IPS-15b (cell line): ENCODE measurements at regions not wholly inside any gene's neighbourhood (a gene's known extent, or its start where the extent isn't known, plus 50 kb on each side); places are given as distances from the start of the nearest gene placed in this dataset.

Experiments
- H3K27me3 ChIP-seq: one replicate; pipeline ENCODE4 v1.6.1; 2013; ENCODE audit warnings: low read length; ENCODE audit not compliant: control insufficient read depth, insufficient read depth
- H3K36me3 ChIP-seq: one replicate; pipeline ENCODE4 v1.6.1; 2013; ENCODE audit warnings: low read length; ENCODE audit not compliant: control insufficient read depth, insufficient read depth
- H3K4me1 ChIP-seq: one replicate; pipeline ENCODE4 v1.6.1; 2013; ENCODE audit warnings: mild to moderate bottlenecking, low read length; ENCODE audit not compliant: control insufficient read depth, insufficient read depth
- H3K4me3 ChIP-seq: one replicate; pipeline ENCODE4 v1.5.1; 2013; ENCODE audit warnings: low read depth, low read length
- H3K9ac ChIP-seq: one replicate; pipeline ENCODE4 v1.6.1; 2013; ENCODE audit warnings: low read depth, mild to moderate bottlenecking, low read length
- H3K9me3 ChIP-seq: one replicate; pipeline ENCODE4 v1.6.1; 2013; ENCODE audit warnings: mild to moderate bottlenecking, low read length; ENCODE audit not compliant: control insufficient read depth, insufficient read depth

GRCh38 chr14:54133896-54134295, 177.3 kb upstream of the BMP4 start:
- no peak overlapping the region for H3K4me3 ChIP-seq

GRCh38 chr14:54135804-54136280, 179.2 kb upstream of the BMP4 start:
- peaks cover 2% of the 10 kb centered on the region for H3K27me3 ChIP-seq
- H3K4me1 ChIP-seq, result peaks cover 4% of the 10 kb centered on the region
- no peaks in the 10 kb centered on the region for H3K36me3 ChIP-seq
- H3K4me3 ChIP-seq, result no peak overlapping the region
- H3K9ac ChIP-seq, result no peak overlapping the region
- no peaks in the 10 kb centered on the region for H3K9me3 ChIP-seq

More at GRCh38 chr14:54133896-54134295, 177.3 kb upstream of the BMP4 start:
- no peaks in the 10 kb centered on the region for H3K9me3 ChIP-seq
- no peak overlapping the region for H3K9ac ChIP-seq
- H3K4me1 ChIP-seq, result peaks cover 4% of the 10 kb centered on the region
- H3K27me3 ChIP-seq, result peaks cover 2% of the 10 kb centered on the region
- H3K36me3 ChIP-seq, result no peaks in the 10 kb centered on the region

- Histone ChIP-seq H3K27me3 (peaks cover 2% of the 10 kb centered on the region), H3K4me1 (peaks cover 4% of the 10 kb centered on the region), H3K9me3 (no peaks in the 10 kb centered on the region), H3K4me3 (no peak overlapping the region), H3K9ac (no peak overlapping the region), H3K36me3 (no peaks in the 10 kb centered on the region)
Measured at GRCh38 chr14:54136894-54137613, 180.4 kb upstream of the BMP4 start.

GRCh38 chr14:54137614-54137961, 181.0 kb upstream of the BMP4 start:
- Histone ChIP-seq H3K4me1 (peaks cover 4% of the 10 kb centered on the region), H3K27me3 (peaks cover 2% of the 10 kb centered on the region), H3K9me3 (no peaks in the 10 kb centered on the region), H3K4me3 (no peak overlapping the region), H3K9ac (no peak overlapping the region), H3K36me3 (no peaks in the 10 kb centered on the region)

- H3K9ac ChIP-seq, result no peak overlapping the region
- H3K27me3 ChIP-seq, result peaks cover 2% of the 10 kb centered on the region
- no peaks in the 10 kb centered on the region for H3K9me3 ChIP-seq
- peaks cover 2% of the 10 kb centered on the region for H3K4me1 ChIP-seq
- H3K36me3 ChIP-seq, result no peaks in the 10 kb centered on the region
- H3K4me3 ChIP-seq, result no peak overlapping the region
Measured at GRCh38 chr14:54138024-54138353, 181.4 kb upstream of the BMP4 start.

GRCh38 chr14:54138354-54139038, 181.9 kb upstream of the BMP4 start:
- Histone ChIP-seq H3K9me3 (no peaks in the 10 kb centered on the region), H3K4me1 (no peaks in the 10 kb centered on the region), H3K4me3 (no peak overlapping the region), H3K9ac (no peak overlapping the region), H3K36me3 (no peaks in the 10 kb centered on the region), H3K27me3 (peaks cover 2% of the 10 kb centered on the region)

DNA sequence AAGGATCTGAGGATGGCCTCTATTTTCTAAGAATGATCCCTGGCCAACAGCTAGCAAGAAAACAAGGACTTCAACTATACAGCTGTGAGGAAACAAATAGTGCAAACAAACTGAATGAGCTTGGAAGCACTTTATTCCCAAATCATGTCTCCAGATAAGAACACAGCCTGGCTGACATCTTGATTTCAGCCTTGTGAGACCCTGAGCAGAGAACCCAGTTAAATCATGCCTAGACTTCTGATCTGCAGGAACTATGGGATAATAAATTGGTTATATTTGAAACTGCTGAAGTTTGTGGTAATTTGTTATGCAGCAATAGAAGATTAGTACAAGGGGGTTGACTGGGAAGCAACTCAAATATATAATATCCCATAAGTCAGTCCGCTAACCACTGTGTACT, 183.9 kb upstream of the BMP4 start:
- H3K9me3 ChIP-seq, result no peaks in the 10 kb centered on the region
- no peaks in the 10 kb centered on the region for H3K36me3 ChIP-seq
- no peaks in the 10 kb centered on the region for H3K4me1 ChIP-seq
- no peak overlapping the region for H3K4me3 ChIP-seq
- H3K9ac ChIP-seq, result no peak overlapping the region
- no peaks in the 10 kb centered on the region for H3K27me3 ChIP-seq

GRCh38 chr14:54146601-54147000, 190.0 kb upstream of the BMP4 start:
- H3K4me1 ChIP-seq, result no peaks in the 10 kb centered on the region
- H3K36me3 ChIP-seq, result no peaks in the 10 kb centered on the region
- no peaks in the 10 kb centered on the region for H3K9me3 ChIP-seq
- no peak overlapping the region for H3K9ac ChIP-seq
- H3K4me3 ChIP-seq, result no peak overlapping the region
- H3K27me3 ChIP-seq, result no peaks in the 10 kb centered on the region

GRCh38 chr14:54147282-54147681, 190.7 kb upstream of the BMP4 start:
- H3K27me3 ChIP-seq, result no peaks in the 10 kb centered on the region
- no peaks in the 10 kb centered on the region for H3K36me3 ChIP-seq
- H3K9ac ChIP-seq, result no peak overlapping the region
- no peak overlapping the region for H3K4me3 ChIP-seq
- H3K9me3 ChIP-seq, result no peaks in the 10 kb centered on the region
- no peaks in the 10 kb centered on the region for H3K4me1 ChIP-seq

DNA sequence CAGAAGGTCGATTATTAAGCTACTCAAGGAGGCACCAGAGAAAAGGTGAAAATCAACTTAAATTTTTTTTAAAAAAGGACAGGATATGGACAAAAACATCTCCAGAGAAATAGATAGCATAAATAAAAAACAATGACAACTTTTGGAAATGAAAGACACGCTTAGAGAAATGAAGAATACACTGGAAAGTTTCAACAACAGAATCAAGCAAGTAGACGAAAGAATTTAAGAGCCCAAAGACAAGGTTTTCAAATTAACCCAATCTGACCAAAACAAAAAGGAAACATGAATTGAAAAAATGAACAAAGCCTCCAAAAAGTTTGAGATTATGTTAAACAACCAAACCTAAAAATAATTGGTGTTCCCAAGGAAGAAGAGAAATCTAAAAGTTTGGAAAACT, 191.1 kb upstream of the BMP4 start:
- Histone ChIP-seq H3K9me3 (no peaks in the 10 kb centered on the region), H3K4me3 (no peak overlapping the region), H3K27me3 (no peaks in the 10 kb centered on the region), H3K4me1 (no peaks in the 10 kb centered on the region), H3K36me3 (no peaks in the 10 kb centered on the region), H3K9ac (no peak overlapping the region)

- Histone ChIP-seq H3K9me3 (no peaks in the 10 kb centered on the region), H3K4me3 (no peak overlapping the region), H3K27me3 (no peaks in the 10 kb centered on the region), H3K9ac (no peak overlapping the region), H3K36me3 (no peaks in the 10 kb centered on the region), H3K4me1 (no peaks in the 10 kb centered on the region)
Measured at GRCh38 chr14:54148251-54148650, 191.6 kb upstream of the BMP4 start.

GRCh38 chr14:54152351-54152750, 195.7 kb upstream of the BMP4 start:
- H3K36me3 ChIP-seq, result no peaks in the 10 kb centered on the region
- H3K9me3 ChIP-seq, result no peaks in the 10 kb centered on the region
- H3K27me3 ChIP-seq, result no peaks in the 10 kb centered on the region
- H3K9ac ChIP-seq, result no peak overlapping the region
- H3K4me1 ChIP-seq, result no peaks in the 10 kb centered on the region
- no peak overlapping the region for H3K4me3 ChIP-seq
